ENCODE measurements at regions not wholly inside any gene's neighbourhood (a gene's known extent, or its start where the extent isn't known, plus 50 kb on each side); places are given as distances from the start of the nearest gene placed in this dataset.

GRCh38 chr6:80508885-80509630 lies 402.6 kb downstream of the BCKDHB start:
- TF ChIP-seq TAF1 (IDR thresholded peaks at IDR 0.05; ENCODE audit: borderline replicate concordance, low read depth, low read length), result no peak
- TF ChIP-seq POLR2A (IDR thresholded peaks at IDR 0.05; ENCODE audit: low read depth, low read length), result no peak
